ENCODE measurements at regions not wholly inside any gene's neighbourhood (a gene's known extent, or its start where the extent isn't known, plus 50 kb on each side); places are given as distances from the start of the nearest gene placed in this dataset.

GRCh38 chr19:23512151-23512925, 117.1 kb upstream of the ZNF91 start:
- no TSS peak for BruUV-seq (replicated peaks)

GRCh38 chr19:23509686-23510450, 114.6 kb upstream of the ZNF91 start:
- H3K4me3 Mint-ChIP-seq (ENCODE audit: low read depth, unreplicated experiment): no peak overlapping the region
- H3K9me3 Mint-ChIP-seq (ENCODE audit: low read depth, unreplicated experiment): peaks cover 10% of the 10 kb centered on the region
- H3K27ac Mint-ChIP-seq (ENCODE audit: unreplicated experiment): no peak overlapping the region
- no peaks in the 10 kb centered on the region for H3K27me3 Mint-ChIP-seq (ENCODE audit: unreplicated experiment)
- CTCF ChIA-PET: no interaction called here
- no TSS peak for BruUV-seq (replicated peaks)
- no peak for DNase-seq
- no peak for TF ChIP-seq CTCF (IDR thresholded peaks at IDR 0.05; ENCODE audit: unreplicated experiment)
- intact Hi-C loops (cut with micrococcal nuclease; ENCODE audit: unreplicated experiment): no loop called here
- no peaks in the 10 kb centered on the region for H3K36me3 Mint-ChIP-seq (ENCODE audit: insufficient read depth, unreplicated experiment)
- no peaks in the 10 kb centered on the region for H3K4me1 Mint-ChIP-seq (ENCODE audit: low read depth, unreplicated experiment)

More at GRCh38 chr19:23512151-23512925, 117.1 kb upstream of the ZNF91 start:
- no peak for DNase-seq
- no peaks in the 10 kb centered on the region for H3K27me3 Mint-ChIP-seq (ENCODE audit: unreplicated experiment)
- no peaks in the 10 kb centered on the region for H3K36me3 Mint-ChIP-seq (ENCODE audit: insufficient read depth, unreplicated experiment)
- CTCF ChIA-PET: no interaction called here
- no peaks in the 10 kb centered on the region for H3K4me1 Mint-ChIP-seq (ENCODE audit: low read depth, unreplicated experiment)
- no peak overlapping the region for H3K4me3 Mint-ChIP-seq (ENCODE audit: low read depth, unreplicated experiment)
- H3K9me3 Mint-ChIP-seq (ENCODE audit: low read depth, unreplicated experiment): peaks cover 13% of the 10 kb centered on the region
- TF ChIP-seq CTCF (IDR thresholded peaks at IDR 0.05; ENCODE audit: unreplicated experiment): no peak
- intact Hi-C loops (cut with micrococcal nuclease; ENCODE audit: unreplicated experiment): no loop called here
- H3K27ac Mint-ChIP-seq (ENCODE audit: unreplicated experiment): no peak overlapping the region

GRCh38 chr19:23507446-23507845, 112.2 kb upstream of the ZNF91 start:
- BruUV-seq (replicated peaks): no TSS peak
- H3K4me3 Mint-ChIP-seq (ENCODE audit: low read depth, unreplicated experiment): no peak overlapping the region
- CTCF ChIA-PET: no interaction called here
- no peaks in the 10 kb centered on the region for H3K27me3 Mint-ChIP-seq (ENCODE audit: unreplicated experiment)
- intact Hi-C loops (cut with micrococcal nuclease; ENCODE audit: unreplicated experiment): no loop called here
- peaks cover 4% of the 10 kb centered on the region for H3K9me3 Mint-ChIP-seq (ENCODE audit: low read depth, unreplicated experiment)
- no peak for DNase-seq
- no peak overlapping the region for H3K27ac Mint-ChIP-seq (ENCODE audit: unreplicated experiment)
- no peak for TF ChIP-seq CTCF (IDR thresholded peaks at IDR 0.05; ENCODE audit: unreplicated experiment)
- no peaks in the 10 kb centered on the region for H3K4me1 Mint-ChIP-seq (ENCODE audit: low read depth, unreplicated experiment)
- no peaks in the 10 kb centered on the region for H3K36me3 Mint-ChIP-seq (ENCODE audit: insufficient read depth, unreplicated experiment)

GRCh38 chr19:23505738-23506137, 110.5 kb upstream of the ZNF91 start:
- Mint-ChIP-seq H3K9me3 (ENCODE audit: low read depth, unreplicated experiment) (peaks cover 4% of the 10 kb centered on the region), H3K27ac (ENCODE audit: unreplicated experiment) (no peak overlapping the region), H3K36me3 (ENCODE audit: insufficient read depth, unreplicated experiment) (no peaks in the 10 kb centered on the region), H3K27me3 (ENCODE audit: unreplicated experiment) (no peaks in the 10 kb centered on the region), H3K4me3 (ENCODE audit: low read depth, unreplicated experiment) (no peak overlapping the region), H3K4me1 (ENCODE audit: low read depth, unreplicated experiment) (no peaks in the 10 kb centered on the region)
- intact Hi-C loops (cut with micrococcal nuclease; ENCODE audit: unreplicated experiment): no loop called here
- CTCF ChIA-PET: no interaction called here
- no peak for DNase-seq
- BruUV-seq (replicated peaks): no TSS peak
- TF ChIP-seq CTCF (IDR thresholded peaks at IDR 0.05; ENCODE audit: unreplicated experiment): no peak
